H1 (cell line): ENCODE measurements at regions not wholly inside any gene's neighbourhood (a gene's known extent, or its start where the extent isn't known, plus 50 kb on each side); places are given as distances from the start of the nearest gene placed in this dataset.
"Not testable (repeated sequence)": the region's sequence is repeated elsewhere in the genome, so short reads cannot be mapped to it uniquely, and the experiment has no call there.

Source experiments
- CTCF ChIA-PET: fragments of 300-600 bp; sonication (Branson Sonifier 250); formaldehyde crosslinking; loops from one replicate; lab custom pipeline; 2021; ENCODE audit not compliant: partially characterized antibody; lab: Charles Lee
- POLR2A ChIA-PET: fragments of 300-600 bp; sonication (Branson Sonifier 250); formaldehyde crosslinking; loops from one replicate; lab custom pipeline; 2021; ENCODE audit warnings: inconsistent platforms; ENCODE audit not compliant: partially characterized antibody; lab: Charles Lee
- DNase-seq, 2 experiments: peaks; one replicate each; pipeline versions ENCODE4 v3.0.0 to v3.0.0-alpha.2; 2010 to 2022; ENCODE audit warnings: low spot score in 2 of 2, low read depth in 1 of 2, mixed read lengths in 1 of 2
- FAIRE-seq: peaks from 2 replicates; lab custom pipeline; 2011; peaks lifted over from hg19 to GRCh38; lab: Jason Lieb, UNC
- H2AFZ ChIP-seq: 2 replicates; pipeline ENCODE4 v1.8.1; 2012; ENCODE audit warnings: low read length, inconsistent platforms
- H2AK5ac ChIP-seq: 2 replicates; pipeline ENCODE4 v1.6.1; 2013; ENCODE audit warnings: low read depth, low read length
- H2BK120ac ChIP-seq: replicated peaks from 2 replicates; pipeline ENCODE3; 2013; ENCODE audit warnings: low read depth, low read length, inconsistent platforms
- H2BK12ac ChIP-seq: 2 replicates; pipeline ENCODE4 v1.6.1; 2013; ENCODE audit warnings: low read depth, low read length
- H2BK15ac ChIP-seq: 2 replicates; pipeline ENCODE4 v1.6.1; 2013; ENCODE audit warnings: low read length
- H2BK20ac ChIP-seq: 2 replicates; pipeline ENCODE4 v1.6.1; 2013; ENCODE audit warnings: low read length
- H2BK5ac ChIP-seq: 2 replicates; pipeline ENCODE4 v1.6.1; 2013; ENCODE audit warnings: low read depth, low read length
- H3K14ac ChIP-seq: 2 replicates; pipeline ENCODE4 v1.6.1; 2013; ENCODE audit warnings: inconsistent platforms; ENCODE audit not compliant: insufficient read length
- H3K18ac ChIP-seq: 2 replicates; pipeline ENCODE4 v1.6.1; 2013; ENCODE audit warnings: low read length; ENCODE audit errors: extremely low read depth
- H3K23ac ChIP-seq: 2 replicates; pipeline ENCODE4 v1.6.1; 2013; ENCODE audit warnings: inconsistent platforms; ENCODE audit not compliant: insufficient read length
- H3K23me2 ChIP-seq: 2 replicates; pipeline ENCODE4 v1.6.1; 2013; ENCODE audit warnings: low read depth, low read length
- H3K27ac ChIP-seq: 2 replicates; pipeline ENCODE4 v1.6.1; 2011; ENCODE audit warnings: low read depth, low read length, inconsistent platforms
- H3K27me3 ChIP-seq, 4 experiments: replicated peaks in 1 of 4; 1 replicate in 1 of 4; 2 replicates in 3 of 4; pipeline versions ENCODE4 v1.6.1 to v1.8.1; 2011 to 2013; ENCODE audit warnings: low read length in 3 of 4, mild to moderate bottlenecking in 3 of 4, inconsistent platforms in 2 of 4, mixed read lengths in 2 of 4, moderate library complexity in 1 of 4; ENCODE audit not compliant: control insufficient read depth in 3 of 4, insufficient read depth in 3 of 4; ENCODE audit errors: extremely low read depth in 1 of 4
- H3K36me3 ChIP-seq, 4 experiments: 2 replicates each; pipeline versions ENCODE4 v1.6.1 to v1.8.1; 2011 to 2013; ENCODE audit warnings: mild to moderate bottlenecking in 4 of 4, low read length in 3 of 4, moderate library complexity in 2 of 4, control low read depth in 1 of 4, inconsistent platforms in 1 of 4; ENCODE audit not compliant: insufficient read depth in 4 of 4, control insufficient read depth in 2 of 4
- H3K4ac ChIP-seq: replicated peaks from 2 replicates; pipeline ENCODE3; 2013; ENCODE audit warnings: low read length, low read depth, mixed read lengths, inconsistent platforms; ENCODE audit not compliant: insufficient read length
- H3K4me1 ChIP-seq, 4 experiments: replicated peaks in 1 of 4; 1 replicate in 1 of 4; 2 replicates in 3 of 4; pipeline versions ENCODE4 v1.6.1 to v1.8.1; 2011 to 2013; ENCODE audit warnings: low read length in 3 of 4, inconsistent platforms in 2 of 4, mixed read lengths in 1 of 4; ENCODE audit not compliant: insufficient read depth in 4 of 4, control insufficient read depth in 3 of 4
- H3K4me2 ChIP-seq, 2 experiments: 2 replicates each; pipeline versions ENCODE4 v1.6.1 to v1.8.1; 2011 to 2013; ENCODE audit warnings: low read depth in 2 of 2, low read length in 2 of 2, control low read depth in 1 of 2, inconsistent platforms in 1 of 2, mild to moderate bottlenecking in 1 of 2; ENCODE audit not compliant: insufficient read depth in 1 of 2
- H3K4me3 ChIP-seq, 4 experiments: fragments of 200-600, 300-600 bp in 1 of 4; sonication (generic), shearing (Covaris generic), sonication (Bioruptor Twin) in 1 of 4; 2 replicates each; pipeline versions ENCODE4 v1.5.1 to v1.8.1; 2011 to 2016; ENCODE audit warnings: low read length in 4 of 4, low read depth in 3 of 4, control low read depth in 2 of 4, inconsistent platforms in 2 of 4, mild to moderate bottlenecking in 2 of 4, mixed read lengths in 1 of 4, moderate library complexity in 1 of 4; ENCODE audit not compliant: insufficient read depth in 2 of 4; ENCODE audit errors: extremely low read depth in 1 of 4
- H3K56ac ChIP-seq: replicated peaks from 2 replicates; pipeline ENCODE3; 2013; ENCODE audit warnings: low read depth, mild to moderate bottlenecking, mixed read lengths, low read length, inconsistent platforms; ENCODE audit not compliant: insufficient read length
- H3K79me1 ChIP-seq: 2 replicates; pipeline ENCODE4 v1.6.1; 2013; ENCODE audit warnings: low read depth, low read length, control low read depth
- H3K79me2 ChIP-seq, 2 experiments: 2 replicates each; pipeline versions ENCODE4 v1.6.1 to v1.8.1; 2012 to 2013; ENCODE audit warnings: low read length in 2 of 2, mild to moderate bottlenecking in 2 of 2, inconsistent platforms in 1 of 2; ENCODE audit not compliant: insufficient read depth in 2 of 2, control insufficient read depth in 1 of 2
- H3K9ac ChIP-seq, 4 experiments: replicated peaks in 1 of 4; 1 replicate in 1 of 4; 2 replicates in 3 of 4; pipeline versions ENCODE4 v1.6.1 to v1.8.1; 2011 to 2013; ENCODE audit warnings: low read depth in 3 of 4, low read length in 3 of 4, control low read depth in 2 of 4, mild to moderate bottlenecking in 2 of 4, moderate library complexity in 2 of 4, inconsistent platforms in 1 of 4; ENCODE audit errors: extremely low read depth in 1 of 4
- H3K9me3 ChIP-seq, 2 experiments: 2 replicates each; pipeline versions ENCODE4 v1.6.1 to v1.8.1; 2012 to 2013; ENCODE audit warnings: mild to moderate bottlenecking in 2 of 2, moderate library complexity in 2 of 2, control low read depth in 1 of 2, inconsistent platforms in 1 of 2, low read depth in 1 of 2, low read length in 1 of 2, mixed read lengths in 1 of 2; ENCODE audit not compliant: insufficient read depth in 2 of 2
- H4K20me1 ChIP-seq, 2 experiments: replicated peaks in 1 of 2; 2 replicates each; pipeline versions ENCODE3 to v1.8.1; 2011 to 2013; ENCODE audit warnings: inconsistent platforms in 2 of 2, low read length in 2 of 2, mild to moderate bottlenecking in 1 of 2; ENCODE audit not compliant: insufficient read depth in 2 of 2, control insufficient read depth in 1 of 2
- H4K5ac ChIP-seq: 2 replicates; pipeline ENCODE4 v1.6.1; 2013; ENCODE audit warnings: low read length, low read depth, mixed read lengths, inconsistent platforms; ENCODE audit not compliant: insufficient read length
- H4K8ac ChIP-seq: 2 replicates; pipeline ENCODE4 v1.8.0; 2013; ENCODE audit warnings: mild to moderate bottlenecking, moderate library complexity, low read length, inconsistent platforms; ENCODE audit not compliant: insufficient read depth; ENCODE audit errors: extremely low read depth
- H4K91ac ChIP-seq: replicated peaks from 2 replicates; pipeline ENCODE3; 2013; ENCODE audit warnings: low read length, mixed read lengths, inconsistent platforms; ENCODE audit not compliant: insufficient read length
- WGBS, 2 experiments: shearing (Covaris generic) in 1 of 2; methylation state at CpG; one replicate each; pipeline versions ENCODE4 v1.1.6 to v1.1.7; 2013 to 2015; ENCODE audit warnings: low lambda C conversion rate in 2 of 2, mixed read lengths in 2 of 2, inconsistent platforms in 1 of 2, low coverage in 1 of 2, missing lambda C conversion rate in 1 of 2; ENCODE audit not compliant: insufficient replicate concordance in 2 of 2, insufficient coverage in 1 of 2, insufficient read length in 1 of 2; ENCODE audit errors: extremely low coverage in 1 of 2, missing lambda C conversion rate in 1 of 2; 5-methylcytosine and 5-hydroxymethylcytosine counted together

DNA sequence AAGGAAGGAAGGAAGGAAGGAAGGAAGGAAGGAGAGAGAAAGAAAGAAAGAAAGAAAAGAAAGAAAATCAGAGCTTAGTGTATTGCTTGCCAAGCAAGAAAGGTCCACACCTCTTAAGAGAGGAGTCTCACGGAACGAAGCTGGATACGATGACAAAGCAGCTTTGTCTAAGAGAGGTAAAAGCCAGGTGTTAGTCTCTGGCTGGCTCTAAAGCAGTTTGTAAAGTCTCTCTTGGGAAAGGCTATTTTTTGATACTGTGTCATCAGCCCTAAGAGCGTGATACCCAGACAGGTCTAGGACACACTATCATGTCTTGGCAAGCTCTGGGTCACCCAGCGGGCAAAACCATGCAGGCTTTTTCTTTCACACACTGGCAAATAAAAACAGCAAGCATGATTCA lies 297.5 kb upstream of the NBPF12 start:
- H4K8ac ChIP-seq, H4K91ac ChIP-seq, H3K9me3 ChIP-seq, H3K56ac ChIP-seq, DNase-seq, H2BK5ac ChIP-seq, H3K4me3 ChIP-seq, H3K27ac ChIP-seq, H3K23ac ChIP-seq, H3K36me3 ChIP-seq, H3K4me1 ChIP-seq, H3K23me2 ChIP-seq, H2BK120ac ChIP-seq, FAIRE-seq, CTCF ChIA-PET, H3K27me3 ChIP-seq, H3K14ac ChIP-seq, H2BK20ac ChIP-seq, H3K79me1 ChIP-seq, H4K20me1 ChIP-seq, H2AFZ ChIP-seq, H4K5ac ChIP-seq, POLR2A ChIA-PET, H2BK15ac ChIP-seq, H2AK5ac ChIP-seq, H3K79me2 ChIP-seq, H3K9ac ChIP-seq, H3K4ac ChIP-seq, H2BK12ac ChIP-seq, H3K18ac ChIP-seq, H3K4me2 ChIP-seq: not testable (repeated sequence)
- 90% methylated on average over 5 of the region's 5 CpGs; no CpG with 5 or more reads in 1 of the 2 experiments for WGBS, 2 experiments

DNA sequence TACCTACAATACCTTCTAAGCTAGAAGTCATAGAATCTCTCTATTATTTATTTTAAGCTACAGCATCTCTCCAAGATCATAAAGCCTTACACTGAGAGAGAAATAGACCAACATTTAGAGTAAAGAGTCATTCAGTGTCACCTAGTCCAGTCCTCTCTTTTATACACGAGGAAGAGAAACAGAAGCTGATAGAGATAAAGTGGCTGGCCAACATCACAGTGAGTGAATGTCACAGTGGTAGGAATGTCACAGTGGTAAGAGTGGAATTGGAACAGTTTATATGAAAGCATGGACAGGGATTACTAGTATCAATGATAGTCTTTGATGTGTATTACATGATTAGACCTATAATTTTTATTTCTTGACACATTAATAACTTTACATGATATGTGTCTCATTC lies 307.8 kb upstream of the NBPF12 start:
- H3K36me3 ChIP-seq, H3K23ac ChIP-seq, H3K4me3 ChIP-seq, H4K20me1 ChIP-seq, H3K27me3 ChIP-seq, H3K27ac ChIP-seq, H2BK120ac ChIP-seq, H3K9me3 ChIP-seq, H3K18ac ChIP-seq, H2BK12ac ChIP-seq, FAIRE-seq, H3K79me2 ChIP-seq, POLR2A ChIA-PET, H4K8ac ChIP-seq, H3K14ac ChIP-seq, H2BK20ac ChIP-seq, CTCF ChIA-PET, H3K9ac ChIP-seq, H4K91ac ChIP-seq, H2AK5ac ChIP-seq, H3K4me2 ChIP-seq, H4K5ac ChIP-seq, H3K79me1 ChIP-seq, H2BK5ac ChIP-seq, H3K4ac ChIP-seq, H2BK15ac ChIP-seq, H3K4me1 ChIP-seq, H3K56ac ChIP-seq, DNase-seq, H2AFZ ChIP-seq, H3K23me2 ChIP-seq: not testable (repeated sequence)
- WGBS, 2 experiments = no CpG with 5 or more reads among the region's 1 CpG
